RKO (cell line): ENCODE measurements at regions not wholly inside any gene's neighbourhood (a gene's known extent, or its start where the extent isn't known, plus 50 kb on each side); places are given as distances from the start of the nearest gene placed in this dataset.
A peak's percentile ranks its signal among the peaks of the same experiment; 100 is the strongest.
"Not testable (repeated sequence)": the region's sequence is repeated elsewhere in the genome, so short reads cannot be mapped to it uniquely, and the experiment has no call there.

Source experiments
- DNase-seq: peaks from one replicate; pipeline ENCODE4 v3.0.0-alpha.2; 2016; ENCODE audit warnings: low spot score

- DNase-seq = no peak
Observed at GRCh38 chr12:37666069-37666781, 650.3 kb upstream of the ALG10B start.

- DNase-seq = not testable (repeated sequence)
Observed at GRCh38 chr12:37668557-37668956, 648.0 kb upstream of the ALG10B start.

DNA sequence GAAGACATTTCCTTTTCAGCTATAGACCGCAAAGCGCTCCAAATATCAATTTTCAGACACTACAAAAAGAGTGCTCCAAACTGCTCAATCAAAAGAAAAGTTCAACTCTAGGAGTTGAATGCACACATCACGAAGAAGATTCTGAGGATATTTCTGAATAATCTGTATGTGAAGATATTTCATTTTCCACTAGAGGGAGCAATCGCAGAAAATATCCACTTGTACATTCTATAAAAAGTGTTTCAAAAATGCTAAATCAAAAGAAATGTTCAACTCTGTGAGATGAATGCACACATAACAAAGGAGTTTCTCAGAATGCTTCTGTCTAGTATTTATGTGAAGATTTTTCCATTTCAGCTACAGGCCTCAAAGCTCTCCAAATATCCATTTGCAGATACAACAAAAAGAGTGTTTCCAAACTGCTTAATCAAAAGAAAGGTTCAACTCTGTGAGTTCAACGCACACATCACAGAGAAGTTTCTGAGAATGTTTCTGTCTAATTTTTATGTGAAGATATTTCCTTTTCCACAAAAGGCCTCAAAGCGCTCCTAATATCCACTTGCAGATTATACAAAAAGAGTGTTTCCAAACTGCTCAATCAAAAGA is 643.8 kb upstream of the ALG10B start:
- DNase-seq = peak; percentile 1

DNA sequence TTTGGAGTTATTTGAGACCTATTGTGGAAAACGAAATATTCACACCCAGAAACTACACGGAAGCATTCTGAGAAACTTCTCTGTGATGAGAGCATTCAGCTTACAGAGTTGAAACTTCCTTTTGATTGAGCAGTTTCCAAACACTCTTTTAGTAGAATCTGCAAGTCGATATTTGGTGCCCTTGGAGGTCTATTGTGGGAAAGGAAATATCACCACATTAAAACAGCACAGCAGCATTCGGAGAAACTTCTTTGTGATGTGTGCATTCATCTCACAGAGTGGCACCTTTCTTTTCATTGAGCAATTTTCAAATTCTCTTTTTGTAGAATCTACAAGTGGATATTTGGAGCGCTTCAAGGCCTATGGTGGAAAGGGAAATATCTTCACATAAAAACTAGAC is 595.7 kb upstream of the ALG10B start:
- no peak for DNase-seq

DNA sequence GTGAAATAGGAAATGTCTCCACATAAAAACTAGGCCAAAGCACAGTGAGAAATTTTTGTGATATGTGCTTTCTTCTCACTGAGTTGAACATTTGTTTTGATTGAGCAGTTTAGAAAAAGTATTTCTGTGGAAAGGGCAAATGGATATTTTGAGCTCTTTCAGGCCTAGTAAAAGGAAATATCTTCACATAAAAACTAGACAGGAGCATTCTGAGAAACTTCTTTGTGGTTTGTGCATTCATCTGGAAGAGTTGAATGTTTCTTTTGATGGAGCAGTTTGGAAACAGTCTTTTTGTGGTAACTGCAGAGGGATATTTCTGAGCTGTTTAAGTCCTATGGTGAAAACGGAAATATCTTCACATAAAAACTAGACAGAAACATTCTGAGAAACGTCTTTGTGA is 582.7 kb upstream of the ALG10B start:
- no peak for DNase-seq
